PC-9 (cell line): ENCODE measurements at regions not wholly inside any gene's neighbourhood (a gene's known extent, or its start where the extent isn't known, plus 50 kb on each side); places are given as distances from the start of the nearest gene placed in this dataset.

Source experiments
- BruUV-seq: library from RNA; stranded (reverse); fragments of 400-500 nt; replicated peaks from 2 replicates; lab custom pipeline; 2021; lab: Mats Ljungman, UMichigan
- CTCF ChIA-PET: fragments of 300-600 bp; sonication (Branson Sonifier 250); formaldehyde crosslinking; loops from one replicate; lab custom pipeline; 2022; ENCODE audit warnings: antibody characterized with exemption; lab: Charles Lee
- POLR2A ChIA-PET: fragments of 300-600 bp; sonication (Branson Sonifier 250); formaldehyde crosslinking; loops from one replicate; lab custom pipeline; 2022; ENCODE audit warnings: antibody characterized with exemption; ENCODE audit not compliant: unreplicated experiment; lab: Charles Lee
- DNase-seq, 2 experiments: peaks; one replicate each; pipeline versions ENCODE4 v3.0.0 to v3.0.0-alpha.2; 2015 to 2022; ENCODE audit warnings: mixed read lengths in 1 of 2
- H2AFZ ChIP-seq: fragments of 200-600 bp; sonication (generic); 2 replicates; pipeline ENCODE4 v1.8.1; 2017; ENCODE audit warnings: antibody characterized with exemption
- H3F3A ChIP-seq: fragments of 200-600 bp; sonication (generic); 2 replicates; pipeline ENCODE4 v1.8.1; 2017; ENCODE audit warnings: antibody characterized with exemption, mild to moderate bottlenecking, low read depth; ENCODE audit not compliant: insufficient read depth
- H3K27ac ChIP-seq: fragments of 200-600 bp; sonication (generic); 2 replicates; pipeline ENCODE4 v1.6.1; 2016; ENCODE audit warnings: mixed run types
- H3K27me3 ChIP-seq: fragments of 200-600 bp; sonication (generic); 2 replicates; pipeline ENCODE4 v1.6.1; 2016; ENCODE audit warnings: low read depth, mixed run types; ENCODE audit not compliant: insufficient read depth
- H3K36me3 ChIP-seq: fragments of 200-600 bp; sonication (generic); 2 replicates; pipeline ENCODE4 v1.6.1; 2016; ENCODE audit warnings: low read depth, mixed run types
- H3K4me1 ChIP-seq: fragments of 200-600 bp; sonication (generic); replicated peaks from 2 replicates; pipeline ENCODE4 v1.6.1; 2016; ENCODE audit warnings: mixed run types; ENCODE audit not compliant: insufficient read depth
- H3K4me2 ChIP-seq: fragments of 200-600 bp; sonication (generic); 2 replicates; pipeline ENCODE4 v1.6.1; 2017; ENCODE audit warnings: mixed run types
- H3K4me3 ChIP-seq: fragments of 200-600 bp; sonication (generic); 2 replicates; pipeline ENCODE4 v1.6.1; 2016; ENCODE audit warnings: mixed run types
- H3K79me2 ChIP-seq: fragments of 200-600 bp; sonication (generic); 2 replicates; pipeline ENCODE4 v1.6.1; 2017; ENCODE audit warnings: low read depth, mixed run types
- H3K9me2 ChIP-seq: fragments of 200-600 bp; sonication (generic); 2 replicates; pipeline ENCODE4 v1.8.1; 2017; ENCODE audit warnings: mild to moderate bottlenecking; ENCODE audit not compliant: insufficient read depth
- H3K9me3 ChIP-seq: fragments of 200-600 bp; sonication (generic); 2 replicates; pipeline ENCODE4 v1.8.1; 2016; ENCODE audit warnings: low read depth; ENCODE audit not compliant: insufficient read depth
- H4K20me1 ChIP-seq: fragments of 200-600 bp; sonication (generic); 2 replicates; pipeline ENCODE4 v1.8.1; 2017; ENCODE audit not compliant: insufficient read depth
- CTCF ChIP-seq: fragments of 200-600 bp; sonication (generic); conservative IDR thresholded peaks from 2 replicates; pipeline ENCODE4 v1.6.1; 2017; ENCODE audit warnings: mixed run types, antibody characterized with exemption, mild to moderate bottlenecking, moderate library complexity
- EZH2 ChIP-seq: fragments of 200-600 bp; sonication (generic); IDR thresholded peaks from 2 replicates; pipeline ENCODE4 v1.8.0; 2017; ENCODE audit warnings: antibody characterized with exemption, low read depth
- intact Hi-C: fragments of 100-400 bp; cut with micrococcal nuclease; formaldehyde crosslinking; loops from one replicate; pipeline ENCODE4 v1.10.0; 2022; ENCODE audit not compliant: unreplicated experiment

DNA sequence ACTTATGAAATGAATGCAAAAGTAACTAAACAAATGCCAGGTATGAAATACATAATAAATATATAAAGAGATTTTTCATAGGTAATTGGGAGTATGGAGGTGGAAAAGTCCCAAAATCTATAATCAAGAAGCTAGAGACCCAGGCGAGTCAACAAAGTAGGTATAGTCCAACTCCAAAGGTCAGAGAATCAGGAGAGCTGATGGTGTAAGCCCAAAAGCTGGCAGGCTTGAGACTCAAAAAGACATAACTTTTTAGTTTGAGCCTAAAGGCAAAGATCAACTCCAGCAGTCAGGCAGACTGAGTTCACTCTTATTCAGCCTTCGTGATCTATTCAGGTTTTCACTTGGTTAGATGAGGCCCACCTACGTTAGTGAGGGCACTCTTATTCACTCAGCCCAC lies 157.4 kb upstream of the TMCO5A start:
- TF ChIP-seq EZH2 (no peak), CTCF (no peak)
- intact Hi-C loops, result no loop called here
- H3K9me3 ChIP-seq, result no peaks in the 10 kb centered on the region
- H3K9me2 ChIP-seq, result no peaks in the 10 kb centered on the region
- no peaks in the 10 kb centered on the region for H3K27me3 ChIP-seq
- H4K20me1 ChIP-seq, result no peaks in the 10 kb centered on the region
- H3K79me2 ChIP-seq, result no peaks in the 10 kb centered on the region
- POLR2A ChIA-PET, result no interaction called here
- H3K4me3 ChIP-seq, result no peak overlapping the region
- no peaks in the 10 kb centered on the region for H3K4me1 ChIP-seq
- no peak overlapping the region for H3K4me2 ChIP-seq
- no peaks in the 10 kb centered on the region for H3F3A ChIP-seq
- BruUV-seq, result no TSS peak
- no peaks in the 10 kb centered on the region for H3K36me3 ChIP-seq
- H2AFZ ChIP-seq, result no peak overlapping the region
- H3K27ac ChIP-seq, result no peak overlapping the region
- no peak for DNase-seq
- CTCF ChIA-PET, result no interaction called here

- intact Hi-C loops, result no loop called here
- Histone ChIP-seq H3K4me3 (no peak overlapping the region), H2AFZ (no peak overlapping the region), H3K9me2 (no peaks in the 10 kb centered on the region), H3K27ac (no peak overlapping the region), H3F3A (no peaks in the 10 kb centered on the region), H3K79me2 (no peaks in the 10 kb centered on the region), H3K4me1 (no peaks in the 10 kb centered on the region), H4K20me1 (no peaks in the 10 kb centered on the region), H3K36me3 (no peaks in the 10 kb centered on the region), H3K4me2 (no peak overlapping the region), H3K9me3 (no peaks in the 10 kb centered on the region), H3K27me3 (no peaks in the 10 kb centered on the region)
- CTCF ChIA-PET, result no interaction called here
- no peak for DNase-seq
- TF ChIP-seq EZH2, result no peak
- TF ChIP-seq CTCF, result no peak
- POLR2A ChIA-PET, result no interaction called here
- no TSS peak for BruUV-seq
These were observed 151.2 kb upstream of the TMCO5A start for GRCh38 chr15:37783290-37783689.

DNA sequence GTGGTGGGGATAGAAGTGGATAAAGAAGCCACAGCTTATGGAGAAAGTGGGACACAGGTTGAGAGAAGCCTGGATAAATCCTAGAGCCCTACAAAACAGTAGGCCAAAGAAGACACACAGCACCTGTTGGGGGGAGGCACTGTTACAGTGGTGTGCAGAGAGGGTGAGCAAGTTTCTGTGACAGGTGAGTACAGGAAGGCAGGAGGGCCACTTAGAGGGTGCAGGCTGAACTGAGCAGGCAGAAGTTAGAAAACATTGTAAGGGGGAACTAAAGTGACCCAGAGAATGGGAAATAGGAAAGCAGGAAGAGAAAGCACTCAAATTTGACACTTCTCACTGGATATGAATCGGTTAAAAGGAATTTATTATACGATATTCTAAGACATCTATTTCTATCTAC lies 146.1 kb upstream of the TMCO5A start:
- intact Hi-C loops, result no loop called here
- no peaks in the 10 kb centered on the region for H3K79me2 ChIP-seq
- no peak overlapping the region for H2AFZ ChIP-seq
- H3K4me1 ChIP-seq, result peaks cover 8% of the 10 kb centered on the region; the same call in 1 of the 2 replicates
- no peaks in the 10 kb centered on the region for H4K20me1 ChIP-seq
- H3K27me3 ChIP-seq, result no peaks in the 10 kb centered on the region
- H3K27ac ChIP-seq, result no peak overlapping the region
- ChIA-PET POLR2A (no interaction called here), CTCF (no interaction called here)
- H3K36me3 ChIP-seq, result no peaks in the 10 kb centered on the region
- no peak overlapping the region for H3K4me3 ChIP-seq
- no peak for DNase-seq
- TF ChIP-seq EZH2 (no peak), CTCF (no peak)
- no TSS peak for BruUV-seq
- H3K9me3 ChIP-seq, result no peaks in the 10 kb centered on the region
- no peaks in the 10 kb centered on the region for H3F3A ChIP-seq
- no peak overlapping the region for H3K4me2 ChIP-seq
- H3K9me2 ChIP-seq, result no peaks in the 10 kb centered on the region
